H1 (cell line): ENCODE measurements at regions not wholly inside any gene's neighbourhood (a gene's known extent, or its start where the extent isn't known, plus 50 kb on each side); places are given as distances from the start of the nearest gene placed in this dataset.

Source experiments
- CTCF ChIA-PET: fragments of 300-600 bp; sonication (Branson Sonifier 250); formaldehyde crosslinking; loops from one replicate; lab custom pipeline; 2021; ENCODE audit not compliant: partially characterized antibody; lab: Charles Lee
- POLR2A ChIA-PET: fragments of 300-600 bp; sonication (Branson Sonifier 250); formaldehyde crosslinking; loops from one replicate; lab custom pipeline; 2021; ENCODE audit warnings: inconsistent platforms; ENCODE audit not compliant: partially characterized antibody; lab: Charles Lee
- DNase-seq, 2 experiments: peaks; one replicate each; pipeline versions ENCODE4 v3.0.0 to v3.0.0-alpha.2; 2010 to 2022; ENCODE audit warnings: low spot score in 2 of 2, low read depth in 1 of 2, mixed read lengths in 1 of 2
- FAIRE-seq: peaks from 2 replicates; lab custom pipeline; 2011; peaks lifted over from hg19 to GRCh38; lab: Jason Lieb, UNC
- H2AFZ ChIP-seq: 2 replicates; pipeline ENCODE4 v1.8.1; 2012; ENCODE audit warnings: low read length, inconsistent platforms
- H2AK5ac ChIP-seq: 2 replicates; pipeline ENCODE4 v1.6.1; 2013; ENCODE audit warnings: low read depth, low read length
- H2BK120ac ChIP-seq: replicated peaks from 2 replicates; pipeline ENCODE3; 2013; ENCODE audit warnings: low read depth, low read length, inconsistent platforms
- H2BK12ac ChIP-seq: 2 replicates; pipeline ENCODE4 v1.6.1; 2013; ENCODE audit warnings: low read depth, low read length
- H2BK15ac ChIP-seq: 2 replicates; pipeline ENCODE4 v1.6.1; 2013; ENCODE audit warnings: low read length
- H2BK20ac ChIP-seq: 2 replicates; pipeline ENCODE4 v1.6.1; 2013; ENCODE audit warnings: low read length
- H2BK5ac ChIP-seq: 2 replicates; pipeline ENCODE4 v1.6.1; 2013; ENCODE audit warnings: low read depth, low read length
- H3K14ac ChIP-seq: 2 replicates; pipeline ENCODE4 v1.6.1; 2013; ENCODE audit warnings: inconsistent platforms; ENCODE audit not compliant: insufficient read length
- H3K18ac ChIP-seq: 2 replicates; pipeline ENCODE4 v1.6.1; 2013; ENCODE audit warnings: low read length; ENCODE audit errors: extremely low read depth
- H3K23ac ChIP-seq: 2 replicates; pipeline ENCODE4 v1.6.1; 2013; ENCODE audit warnings: inconsistent platforms; ENCODE audit not compliant: insufficient read length
- H3K23me2 ChIP-seq: 2 replicates; pipeline ENCODE4 v1.6.1; 2013; ENCODE audit warnings: low read depth, low read length
- H3K27ac ChIP-seq: 2 replicates; pipeline ENCODE4 v1.6.1; 2011; ENCODE audit warnings: low read depth, low read length, inconsistent platforms
- H3K27me3 ChIP-seq, 4 experiments: replicated peaks in 1 of 4; 1 replicate in 1 of 4; 2 replicates in 3 of 4; pipeline versions ENCODE4 v1.6.1 to v1.8.1; 2011 to 2013; ENCODE audit warnings: low read length in 3 of 4, mild to moderate bottlenecking in 3 of 4, inconsistent platforms in 2 of 4, mixed read lengths in 2 of 4, moderate library complexity in 1 of 4; ENCODE audit not compliant: control insufficient read depth in 3 of 4, insufficient read depth in 3 of 4; ENCODE audit errors: extremely low read depth in 1 of 4
- H3K36me3 ChIP-seq, 4 experiments: 2 replicates each; pipeline versions ENCODE4 v1.6.1 to v1.8.1; 2011 to 2013; ENCODE audit warnings: mild to moderate bottlenecking in 4 of 4, low read length in 3 of 4, moderate library complexity in 2 of 4, control low read depth in 1 of 4, inconsistent platforms in 1 of 4; ENCODE audit not compliant: insufficient read depth in 4 of 4, control insufficient read depth in 2 of 4
- H3K4ac ChIP-seq: replicated peaks from 2 replicates; pipeline ENCODE3; 2013; ENCODE audit warnings: low read length, low read depth, mixed read lengths, inconsistent platforms; ENCODE audit not compliant: insufficient read length
- H3K4me1 ChIP-seq, 4 experiments: replicated peaks in 1 of 4; 1 replicate in 1 of 4; 2 replicates in 3 of 4; pipeline versions ENCODE4 v1.6.1 to v1.8.1; 2011 to 2013; ENCODE audit warnings: low read length in 3 of 4, inconsistent platforms in 2 of 4, mixed read lengths in 1 of 4; ENCODE audit not compliant: insufficient read depth in 4 of 4, control insufficient read depth in 3 of 4
- H3K4me2 ChIP-seq, 2 experiments: 2 replicates each; pipeline versions ENCODE4 v1.6.1 to v1.8.1; 2011 to 2013; ENCODE audit warnings: low read depth in 2 of 2, low read length in 2 of 2, control low read depth in 1 of 2, inconsistent platforms in 1 of 2, mild to moderate bottlenecking in 1 of 2; ENCODE audit not compliant: insufficient read depth in 1 of 2
- H3K4me3 ChIP-seq, 4 experiments: fragments of 200-600, 300-600 bp in 1 of 4; sonication (generic), shearing (Covaris generic), sonication (Bioruptor Twin) in 1 of 4; 2 replicates each; pipeline versions ENCODE4 v1.5.1 to v1.8.1; 2011 to 2016; ENCODE audit warnings: low read length in 4 of 4, low read depth in 3 of 4, control low read depth in 2 of 4, inconsistent platforms in 2 of 4, mild to moderate bottlenecking in 2 of 4, mixed read lengths in 1 of 4, moderate library complexity in 1 of 4; ENCODE audit not compliant: insufficient read depth in 2 of 4; ENCODE audit errors: extremely low read depth in 1 of 4
- H3K56ac ChIP-seq: replicated peaks from 2 replicates; pipeline ENCODE3; 2013; ENCODE audit warnings: low read depth, mild to moderate bottlenecking, mixed read lengths, low read length, inconsistent platforms; ENCODE audit not compliant: insufficient read length
- H3K79me1 ChIP-seq: 2 replicates; pipeline ENCODE4 v1.6.1; 2013; ENCODE audit warnings: low read depth, low read length, control low read depth
- H3K79me2 ChIP-seq, 2 experiments: 2 replicates each; pipeline versions ENCODE4 v1.6.1 to v1.8.1; 2012 to 2013; ENCODE audit warnings: low read length in 2 of 2, mild to moderate bottlenecking in 2 of 2, inconsistent platforms in 1 of 2; ENCODE audit not compliant: insufficient read depth in 2 of 2, control insufficient read depth in 1 of 2
- H3K9ac ChIP-seq, 4 experiments: replicated peaks in 1 of 4; 1 replicate in 1 of 4; 2 replicates in 3 of 4; pipeline versions ENCODE4 v1.6.1 to v1.8.1; 2011 to 2013; ENCODE audit warnings: low read depth in 3 of 4, low read length in 3 of 4, control low read depth in 2 of 4, mild to moderate bottlenecking in 2 of 4, moderate library complexity in 2 of 4, inconsistent platforms in 1 of 4; ENCODE audit errors: extremely low read depth in 1 of 4
- H3K9me3 ChIP-seq, 2 experiments: 2 replicates each; pipeline versions ENCODE4 v1.6.1 to v1.8.1; 2012 to 2013; ENCODE audit warnings: mild to moderate bottlenecking in 2 of 2, moderate library complexity in 2 of 2, control low read depth in 1 of 2, inconsistent platforms in 1 of 2, low read depth in 1 of 2, low read length in 1 of 2, mixed read lengths in 1 of 2; ENCODE audit not compliant: insufficient read depth in 2 of 2
- H4K20me1 ChIP-seq, 2 experiments: replicated peaks in 1 of 2; 2 replicates each; pipeline versions ENCODE3 to v1.8.1; 2011 to 2013; ENCODE audit warnings: inconsistent platforms in 2 of 2, low read length in 2 of 2, mild to moderate bottlenecking in 1 of 2; ENCODE audit not compliant: insufficient read depth in 2 of 2, control insufficient read depth in 1 of 2
- H4K5ac ChIP-seq: 2 replicates; pipeline ENCODE4 v1.6.1; 2013; ENCODE audit warnings: low read length, low read depth, mixed read lengths, inconsistent platforms; ENCODE audit not compliant: insufficient read length
- H4K8ac ChIP-seq: 2 replicates; pipeline ENCODE4 v1.8.0; 2013; ENCODE audit warnings: mild to moderate bottlenecking, moderate library complexity, low read length, inconsistent platforms; ENCODE audit not compliant: insufficient read depth; ENCODE audit errors: extremely low read depth
- H4K91ac ChIP-seq: replicated peaks from 2 replicates; pipeline ENCODE3; 2013; ENCODE audit warnings: low read length, mixed read lengths, inconsistent platforms; ENCODE audit not compliant: insufficient read length
- HDAC2 ChIP-seq, 2 experiments: fragments of 300-600 bp in 1 of 2; sonication (generic) in 1 of 2; IDR thresholded peaks; 2 replicates each; pipeline ENCODE4 v1.6.1; 2011 to 2012; ENCODE audit warnings: low read depth in 2 of 2, low read length in 2 of 2, mild to moderate bottlenecking in 2 of 2, moderate library complexity in 2 of 2, borderline replicate concordance in 1 of 2, inconsistent platforms in 1 of 2
- POLR2AphosphoS5 ChIP-seq: IDR thresholded peaks from 2 replicates; pipeline ENCODE4 v1.6.1; 2011; ENCODE audit warnings: low read depth, low read length
- WGBS, 2 experiments: shearing (Covaris generic) in 1 of 2; methylation state at CpG; one replicate each; pipeline versions ENCODE4 v1.1.6 to v1.1.7; 2013 to 2015; ENCODE audit warnings: low lambda C conversion rate in 2 of 2, mixed read lengths in 2 of 2, inconsistent platforms in 1 of 2, low coverage in 1 of 2, missing lambda C conversion rate in 1 of 2; ENCODE audit not compliant: insufficient replicate concordance in 2 of 2, insufficient coverage in 1 of 2, insufficient read length in 1 of 2; ENCODE audit errors: extremely low coverage in 1 of 2, missing lambda C conversion rate in 1 of 2; 5-methylcytosine and 5-hydroxymethylcytosine counted together

DNA sequence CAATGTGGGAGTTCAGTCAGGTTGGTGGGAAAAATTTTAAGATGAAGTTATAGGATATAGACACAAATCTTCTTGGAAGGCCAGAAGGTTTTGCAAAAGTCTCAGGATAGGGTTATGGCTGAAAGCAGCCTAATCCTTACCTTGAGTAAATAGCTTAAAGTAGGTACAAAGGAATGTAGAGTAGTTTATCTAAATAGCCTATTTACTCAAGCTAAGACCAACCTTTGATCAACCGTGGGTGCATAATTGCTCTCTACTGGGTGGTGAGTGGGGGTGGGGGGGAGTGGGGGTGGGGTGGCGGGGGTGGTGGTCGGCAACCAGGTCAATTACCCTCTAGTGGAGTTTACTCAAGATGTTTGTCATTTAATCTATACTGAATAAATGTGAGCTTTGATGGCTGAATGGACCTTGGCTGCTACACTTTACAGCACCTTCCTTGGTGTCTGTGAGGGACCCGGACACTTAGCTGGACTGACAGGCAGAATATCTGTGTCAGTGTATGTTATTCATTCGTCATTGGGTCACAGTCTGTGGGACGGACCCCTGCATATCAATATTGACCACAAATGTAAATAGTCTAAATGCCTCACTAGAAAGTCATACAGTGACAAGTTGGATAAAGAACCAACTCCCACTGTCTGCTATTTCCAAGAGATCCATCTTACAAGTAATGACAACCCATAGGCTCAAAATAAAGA lies 545.7 kb upstream of the PABPC4L start:
- H3K4me3 ChIP-seq = no peak overlapping the region

More for the DNA sequence above, 545.7 kb upstream of the PABPC4L start:
- H3K27me3 ChIP-seq = no peaks in the 10 kb centered on the region
- H4K91ac ChIP-seq = no peak overlapping the region
- no peak for FAIRE-seq
- H3K27ac ChIP-seq = no peak overlapping the region
- H2AFZ ChIP-seq = no peak overlapping the region
- no peak overlapping the region for H4K5ac ChIP-seq
- H3K79me1 ChIP-seq = no peaks in the 10 kb centered on the region
- H2BK15ac ChIP-seq = no peak overlapping the region
- H3K9ac ChIP-seq = no peak overlapping the region
- ChIA-PET POLR2A (no interaction called here), CTCF (no interaction called here)
- no peak overlapping the region for H2AK5ac ChIP-seq
- no peaks in the 10 kb centered on the region for H3K23me2 ChIP-seq
- H3K14ac ChIP-seq = no peak overlapping the region
- no peak overlapping the region for H3K4ac ChIP-seq
- no peaks in the 10 kb centered on the region for H3K36me3 ChIP-seq
- H3K4me2 ChIP-seq = peak overlapping the region in 1 of 2 experiments; percentile 8; a peak in 1 of 4 replicates
- H3K56ac ChIP-seq = no peak overlapping the region
- TF ChIP-seq POLR2AphosphoS5 (no peak), HDAC2 (IDR thresholded peaks at IDR 0.05; ENCODE audit: borderline replicate concordance in 1 of 2, low read depth in 2 of 2, low read length in 2 of 2) (no peak)
- no peak overlapping the region for H2BK120ac ChIP-seq
- no peak overlapping the region for H3K23ac ChIP-seq
- H3K9me3 ChIP-seq = no peaks in the 10 kb centered on the region
- DNase-seq = no peak
- H3K18ac ChIP-seq = no peak overlapping the region
- no peaks in the 10 kb centered on the region for H4K20me1 ChIP-seq
- H2BK5ac ChIP-seq = no peak overlapping the region
- H2BK12ac ChIP-seq = no peak overlapping the region
- H4K8ac ChIP-seq = no peak overlapping the region
- no peaks in the 10 kb centered on the region for H3K79me2 ChIP-seq
- WGBS, 2 experiments = 80% methylated on average over 4 of the region's 6 CpGs; no CpG with 5 or more reads in 1 of the 2 experiments
- H3K4me1 ChIP-seq = peaks cover 0 to 4% (median 0%) of the 10 kb centered on the region in 4 experiments; a peak in 1 of 7 replicates
- H2BK20ac ChIP-seq = no peak overlapping the region
